Gastrocnemius medialis (tissue), 4 donors: ENCODE measurements at regions not wholly inside any gene's neighbourhood (a gene's known extent, or its start where the extent isn't known, plus 50 kb on each side); places are given as distances from the start of the nearest gene placed in this dataset.
A peak's percentile ranks its signal among the peaks of the same experiment; 100 is the strongest.

ENCODE experiments used
- ATAC-seq, 2 donors: fragments of 150-250 bp; one replicate each; pipeline ENCODE4 v1.9.1; 2016
- DNase-seq, 2 donors: peaks; one replicate each; pipeline ENCODE4 v3.0.0-alpha.2; 2019
- H3K27ac ChIP-seq, 4 donors: fragments of 200-600 bp; sonication (generic); 1 replicate in 1 of 4; 2 replicates in 3 of 4; pipeline ENCODE4 v1.5.1; 2016 to 2018; ENCODE audit warnings: mild to moderate bottlenecking in 2 of 4, moderate library complexity in 1 of 4
- H3K27me3 ChIP-seq, 3 donors: fragments of 200-600 bp; sonication (generic) in 2 of 3; 1 replicate in 1 of 3; 2 replicates in 2 of 3; pipeline versions ENCODE4 v1.5.1 to v1.6.0; 2016 to 2019; ENCODE audit warnings: mild to moderate bottlenecking in 1 of 3, moderate library complexity in 1 of 3
- H3K36me3 ChIP-seq, 2 donors: fragments of 200-600 bp; sonication (generic) in 1 of 2; one replicate each; pipeline ENCODE4 v1.5.1; 2017 to 2018
- H3K4me1 ChIP-seq, 2 donors: fragments of 200-600 bp; sonication (generic) in 1 of 2; one replicate each; pipeline ENCODE4 v1.5.1; 2016 to 2017; ENCODE audit warnings: mild to moderate bottlenecking in 2 of 2
- H3K4me3 ChIP-seq, 4 donors: fragments of 200-600 bp; sonication (generic) in 3 of 4; 1 replicate in 1 of 4; 2 replicates in 3 of 4; pipeline ENCODE4 v1.5.1; 2016 to 2019; ENCODE audit warnings: mild to moderate bottlenecking in 2 of 4
- H3K9me3 ChIP-seq, 3 donors: fragments of 200-600 bp; sonication (generic) in 2 of 3; 1 replicate in 1 of 3; 2 replicates in 2 of 3; pipeline ENCODE4 v1.5.1; 2016 to 2019
- POLR2A ChIP-seq, 2 donors: fragments of 450-650 bp; IDR thresholded peaks; one replicate each; pipeline ENCODE4 v1.6.1; 2017; ENCODE audit warnings: antibody characterized with exemption in 2 of 2, mild to moderate bottlenecking in 2 of 2, moderate library complexity in 2 of 2
- in situ Hi-C, 4 donors: fragments of 200-750 bp; cut with MboI; loops; one replicate each; pipeline versions ENCODE4 v1.15.0 to v1.8.0; 2017; ENCODE audit warnings: low sequenced_read_pairs in 4 of 4
- intact Hi-C: fragments of 100-400 bp; cut with DNase I; formaldehyde crosslinking; loops from one replicate; pipeline ENCODE4 v1.15.1; 2023; ENCODE audit warnings: low total_unique reads
- TF ChIP-seq, protein P1 (sequence below), 5 experiments: fragments of 450-650 bp in 3 of 5; fragments of 200-600 bp in 2 of 5; sonication (generic) in 2 of 5; IDR thresholded peaks in 4 of 5; conservative IDR thresholded peaks in 1 of 5; 1 replicate in 4 of 5; 2 replicates in 1 of 5; pipeline ENCODE4 v1.5.1; 2016 to 2019; ENCODE audit warnings: antibody characterized with exemption in 5 of 5, mild to moderate bottlenecking in 3 of 5, moderate library complexity in 3 of 5

GRCh38 chr9:86405926-86406325 is 51.7 kb upstream of the TUT7 start:
- DNase-seq (peak in 1 of 2 donors; percentile 38), ATAC-seq (peak; percentile 73 to 88)
- peak overlapping the region in 3 of 4 donors; percentile 37 to 81 (median 74) for H3K27ac ChIP-seq
- peak overlapping the region in 1 of 4 donors; percentile 5 for H3K4me3 ChIP-seq
- peaks cover 13 to 22% of the 10 kb centered on the region in 2 donors for H3K4me1 ChIP-seq
- H3K27me3 ChIP-seq: no peaks in the 10 kb centered on the region
- TF ChIP-seq, protein P1, sequence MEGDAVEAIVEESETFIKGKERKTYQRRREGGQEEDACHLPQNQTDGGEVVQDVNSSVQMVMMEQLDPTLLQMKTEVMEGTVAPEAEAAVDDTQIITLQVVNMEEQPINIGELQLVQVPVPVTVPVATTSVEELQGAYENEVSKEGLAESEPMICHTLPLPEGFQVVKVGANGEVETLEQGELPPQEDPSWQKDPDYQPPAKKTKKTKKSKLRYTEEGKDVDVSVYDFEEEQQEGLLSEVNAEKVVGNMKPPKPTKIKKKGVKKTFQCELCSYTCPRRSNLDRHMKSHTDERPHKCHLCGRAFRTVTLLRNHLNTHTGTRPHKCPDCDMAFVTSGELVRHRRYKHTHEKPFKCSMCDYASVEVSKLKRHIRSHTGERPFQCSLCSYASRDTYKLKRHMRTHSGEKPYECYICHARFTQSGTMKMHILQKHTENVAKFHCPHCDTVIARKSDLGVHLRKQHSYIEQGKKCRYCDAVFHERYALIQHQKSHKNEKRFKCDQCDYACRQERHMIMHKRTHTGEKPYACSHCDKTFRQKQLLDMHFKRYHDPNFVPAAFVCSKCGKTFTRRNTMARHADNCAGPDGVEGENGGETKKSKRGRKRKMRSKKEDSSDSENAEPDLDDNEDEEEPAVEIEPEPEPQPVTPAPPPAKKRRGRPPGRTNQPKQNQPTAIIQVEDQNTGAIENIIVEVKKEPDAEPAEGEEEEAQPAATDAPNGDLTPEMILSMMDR (IDR thresholded peaks at IDR 0.05 in 4 of 5, conservative IDR thresholded peaks at IDR 0.05 in 1 of 5): no peak
- peak in 1 of 2 donors; percentile 16 for TF ChIP-seq POLR2A (IDR thresholded peaks at IDR 0.05)
- H3K9me3 ChIP-seq: no peaks in the 10 kb centered on the region
- H3K36me3 ChIP-seq: no peaks in the 10 kb centered on the region
- intact Hi-C loops: no loop called here
- in situ Hi-C loops: loop anchor here in 2 of 4 donors (25.0 kb wide), 1 partner anchor 1256 kb away; no protein-coding TSS in a partner anchor

DNA sequence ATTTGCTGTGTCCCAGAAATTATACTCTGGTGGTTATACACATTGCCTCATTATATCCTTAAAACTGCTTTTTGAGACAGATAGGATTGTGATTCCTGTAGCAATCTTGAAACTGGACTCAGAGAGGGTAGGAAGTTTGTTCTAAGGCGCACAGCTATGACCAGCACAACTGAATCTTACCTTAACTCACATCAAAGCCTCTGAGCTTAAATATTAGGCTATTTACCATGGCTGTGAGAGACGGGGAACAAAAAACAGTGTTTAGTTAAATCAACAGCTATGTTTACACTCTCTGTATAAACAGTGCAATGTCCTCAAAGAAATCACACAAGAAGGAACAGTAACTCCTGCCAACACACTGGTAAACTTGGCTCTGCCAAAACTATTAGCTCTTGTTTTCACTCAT is 50.9 kb upstream of the TUT7 start:
- intact Hi-C loops (no loop called here), in situ Hi-C loops (loop anchor here in 2 of 4 donors (25.0 kb wide), 1 partner anchor 1257 kb away; no protein-coding TSS in a partner anchor)
- H3K27me3 ChIP-seq: no peaks in the 10 kb centered on the region
- H3K4me3 ChIP-seq: no peak overlapping the region
- peak in 1 of 2 donors; percentile 35 for ATAC-seq
- no peak for TF ChIP-seq POLR2A (IDR thresholded peaks at IDR 0.05)
- TF ChIP-seq, protein P1 (IDR thresholded peaks at IDR 0.05 in 4 of 5, conservative IDR thresholded peaks at IDR 0.05 in 1 of 5): no peak
- H3K9me3 ChIP-seq: no peaks in the 10 kb centered on the region
- peak overlapping the region in 1 of 4 donors; percentile 74 for H3K27ac ChIP-seq
- no peaks in the 10 kb centered on the region for H3K36me3 ChIP-seq
- no peak for DNase-seq
- peaks cover 13 to 22% of the 10 kb centered on the region in 2 donors for H3K4me1 ChIP-seq
